IMR-90 (cell line): ENCODE measurements at regions not wholly inside any gene's neighbourhood (a gene's known extent, or its start where the extent isn't known, plus 50 kb on each side); places are given as distances from the start of the nearest gene placed in this dataset.

Experiments used
- CEBPB ChIP-seq: IDR thresholded peaks from 2 replicates; pipeline ENCODE4 v1.6.1; 2012; ENCODE audit warnings: low read depth, low read length, improper control_type of control experiment
- CHD1 ChIP-seq: IDR thresholded peaks from 2 replicates; pipeline ENCODE4 v1.6.1; 2012; ENCODE audit warnings: low read depth, low read length, improper control_type of control experiment
- CTCF ChIP-seq: conservative IDR thresholded peaks from 2 replicates; pipeline ENCODE4 v1.5.1; 2012; ENCODE audit warnings: mild to moderate bottlenecking, low read depth, low read length, improper control_type of control experiment
- ELK1 ChIP-seq: fragments of 150-350 bp; IDR thresholded peaks from 2 replicates; pipeline ENCODE4 v1.6.1; 2016; ENCODE audit warnings: low read depth, mild to moderate bottlenecking, low read length, moderate library complexity, borderline replicate concordance
- FOS ChIP-seq: fragments of 150-350 bp; IDR thresholded peaks from 2 replicates; pipeline ENCODE4 v1.6.1; 2016; ENCODE audit warnings: low read depth, low read length
- MAFK ChIP-seq: IDR thresholded peaks from 2 replicates; pipeline ENCODE4 v1.6.1; 2012; ENCODE audit warnings: low read depth, low read length, improper control_type of control experiment
- MAZ ChIP-seq: IDR thresholded peaks from 2 replicates; pipeline ENCODE4 v1.6.1; 2012; ENCODE audit warnings: low read depth, mild to moderate bottlenecking, low read length, improper control_type of control experiment, moderate library complexity, borderline replicate concordance
- MXI1 ChIP-seq: IDR thresholded peaks from 2 replicates; pipeline ENCODE4 v1.6.1; 2012; ENCODE audit warnings: low read depth, mild to moderate bottlenecking, low read length, moderate library complexity, borderline replicate concordance
- POLR2A ChIP-seq: IDR thresholded peaks from 2 replicates; pipeline ENCODE4 v1.6.1; 2012; ENCODE audit warnings: mild to moderate bottlenecking, low read depth, low read length
- RAD21 ChIP-seq: IDR thresholded peaks from 2 replicates; pipeline ENCODE4 v1.6.1; 2012; ENCODE audit warnings: low read length, improper control_type of control experiment
- RCOR1 ChIP-seq: IDR thresholded peaks from 2 replicates; pipeline ENCODE4 v1.6.1; 2012; ENCODE audit warnings: mild to moderate bottlenecking, low read length, improper control_type of control experiment; ENCODE audit not compliant: insufficient replicate concordance
- RFX5 ChIP-seq: IDR thresholded peaks from 2 replicates; pipeline ENCODE4 v1.8.0; 2012; ENCODE audit warnings: low read depth, mild to moderate bottlenecking, low read length, moderate library complexity
- SMC3 ChIP-seq: fragments of 150-350 bp; IDR thresholded peaks from 2 replicates; pipeline ENCODE4 v1.6.1; 2016; ENCODE audit warnings: low read depth, mild to moderate bottlenecking, antibody characterized with exemption, low read length, moderate library complexity
- USF2 ChIP-seq: fragments of 150-350 bp; IDR thresholded peaks from 2 replicates; pipeline ENCODE4 v1.6.1; 2017; ENCODE audit warnings: mild to moderate bottlenecking, antibody characterized with exemption, low read length, low read depth

GRCh38 chr18:4734021-4734420, 278.9 kb upstream of the DLGAP1 start:
- TF ChIP-seq MXI1 (no peak), CTCF (no peak), CHD1 (no peak), MAZ (no peak), RAD21 (no peak), POLR2A (no peak), USF2 (no peak), MAFK (no peak), SMC3 (no peak), ELK1 (no peak), RCOR1 (no peak), CEBPB (no peak), FOS (no peak), RFX5 (no peak)
